ENCODE measurements at regions not wholly inside any gene's neighbourhood (a gene's known extent, or its start where the extent isn't known, plus 50 kb on each side); places are given as distances from the start of the nearest gene placed in this dataset.
"Not testable (repeated sequence)": the region's sequence is repeated elsewhere in the genome, so short reads cannot be mapped to it uniquely, and the experiment has no call there.

GRCh38 chr7:153090209-153090608, 330.7 kb downstream of the ACTR3B start:
- DNase-seq = no peak

DNA sequence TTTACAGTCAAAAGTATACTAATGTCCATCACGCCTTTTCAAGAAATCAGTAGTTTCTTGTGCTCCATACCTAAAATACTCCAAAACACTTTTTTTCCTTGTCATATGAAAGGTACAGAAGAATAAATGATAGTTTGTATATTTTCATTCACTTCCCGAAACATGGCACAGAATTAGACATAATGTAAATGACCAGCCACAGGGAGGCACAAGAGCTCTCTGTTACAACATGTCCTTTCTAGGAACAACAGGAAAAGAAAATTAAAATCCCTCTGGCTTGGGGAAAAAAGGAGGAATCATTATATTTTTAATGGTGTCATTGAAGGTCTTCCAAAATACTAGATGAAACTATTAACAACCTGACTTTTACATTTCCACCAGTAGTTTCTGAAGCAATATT, 331.2 kb downstream of the ACTR3B start:
- DNase-seq = no peak

GRCh38 chr7:153091477-153091876, 331.9 kb downstream of the ACTR3B start:
- no peak for DNase-seq

GRCh38 chr7:153097511-153098201, 338.1 kb downstream of the ACTR3B start:
- DNase-seq = no peak

- DNase-seq = no peak
Observed at GRCh38 chr7:153099235-153099634, 339.7 kb downstream of the ACTR3B start.

DNA sequence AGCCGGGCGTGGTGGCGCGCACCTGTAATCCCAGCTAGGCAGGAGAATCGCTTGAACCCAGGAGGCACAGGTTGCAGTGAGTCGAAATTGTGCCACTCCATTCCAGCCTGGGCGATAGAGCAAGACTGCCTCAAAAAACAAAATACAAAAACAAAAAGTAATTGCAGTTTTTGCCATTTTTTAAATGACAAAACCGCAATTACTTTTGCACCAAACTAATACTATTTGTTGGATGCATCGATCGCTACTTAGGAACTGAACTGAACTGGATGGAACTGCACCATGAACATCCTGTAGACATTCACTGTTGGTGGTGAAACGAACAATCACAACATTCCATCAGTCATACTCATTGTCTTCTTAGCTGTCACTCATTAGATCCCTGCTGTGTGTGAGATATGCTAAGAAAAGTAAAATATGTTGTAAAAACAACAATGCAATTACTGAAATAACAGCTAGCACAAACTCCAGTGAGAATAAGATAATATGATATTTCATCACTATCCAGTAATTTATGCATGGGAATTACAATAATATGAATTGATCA, 341.2 kb downstream of the ACTR3B start:
- DNase-seq = no peak

GRCh38 chr7:153103202-153103601, 343.6 kb downstream of the ACTR3B start:
- no peak for DNase-seq

DNA sequence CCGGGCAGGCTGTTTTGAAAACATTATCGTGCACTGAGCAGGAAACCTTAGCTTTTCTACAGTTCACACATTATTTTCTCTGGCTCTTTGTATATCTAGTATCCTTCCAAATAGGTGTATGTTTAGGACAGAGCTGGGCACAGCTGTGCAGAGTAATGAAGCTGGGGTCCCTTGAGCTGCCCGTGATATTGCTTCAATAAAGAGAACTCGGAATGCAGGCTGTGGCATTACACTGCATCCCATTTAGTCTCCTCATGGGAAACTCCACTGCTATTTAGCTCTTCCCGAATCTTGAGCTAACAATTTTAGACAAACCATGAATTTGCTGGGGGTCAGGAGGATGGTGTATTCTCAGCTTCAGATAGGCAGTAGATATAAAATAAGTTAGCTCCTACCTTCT, 348.3 kb downstream of the ACTR3B start:
- DNase-seq = no peak

DNA sequence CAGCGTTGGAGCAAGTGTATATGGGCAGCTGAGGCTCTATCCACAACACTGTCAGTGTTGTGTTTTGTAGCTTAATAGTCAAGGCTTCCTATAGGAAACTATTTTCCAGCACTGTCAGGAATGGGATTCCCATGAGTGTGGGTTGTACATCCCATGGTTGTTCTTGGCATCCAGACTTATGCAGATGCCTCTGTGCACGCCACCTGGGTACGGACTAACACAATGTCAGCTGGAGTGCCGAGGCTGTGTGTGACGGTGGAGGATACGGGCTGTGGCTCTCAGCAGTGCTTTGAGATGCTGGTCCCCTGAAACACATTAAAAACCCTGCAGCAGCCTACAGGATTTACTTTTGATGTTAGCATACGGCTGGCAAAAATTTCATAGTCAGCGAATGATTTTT, 350.0 kb downstream of the ACTR3B start:
- no peak for DNase-seq

DNA sequence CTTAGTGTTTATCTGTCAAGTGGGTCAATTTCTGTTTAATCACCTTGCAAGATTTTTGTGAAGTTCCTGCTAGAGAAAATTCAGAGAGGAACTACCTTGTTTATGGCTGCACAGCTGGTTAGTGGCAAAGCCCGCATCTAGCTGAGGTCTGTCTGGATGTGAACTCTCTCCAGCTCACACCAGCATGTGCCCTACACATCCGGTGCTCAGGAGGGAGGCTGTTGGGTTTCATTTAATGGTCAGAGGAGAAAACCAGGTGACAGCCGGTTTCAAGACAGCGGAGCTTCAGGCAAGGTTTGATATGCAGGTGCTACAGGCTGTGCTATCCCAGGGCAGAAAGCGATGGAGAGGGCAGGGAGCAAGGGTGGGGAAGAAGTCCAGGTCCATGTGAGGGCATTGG, 351.1 kb downstream of the ACTR3B start:
- DNase-seq = no peak

DNA sequence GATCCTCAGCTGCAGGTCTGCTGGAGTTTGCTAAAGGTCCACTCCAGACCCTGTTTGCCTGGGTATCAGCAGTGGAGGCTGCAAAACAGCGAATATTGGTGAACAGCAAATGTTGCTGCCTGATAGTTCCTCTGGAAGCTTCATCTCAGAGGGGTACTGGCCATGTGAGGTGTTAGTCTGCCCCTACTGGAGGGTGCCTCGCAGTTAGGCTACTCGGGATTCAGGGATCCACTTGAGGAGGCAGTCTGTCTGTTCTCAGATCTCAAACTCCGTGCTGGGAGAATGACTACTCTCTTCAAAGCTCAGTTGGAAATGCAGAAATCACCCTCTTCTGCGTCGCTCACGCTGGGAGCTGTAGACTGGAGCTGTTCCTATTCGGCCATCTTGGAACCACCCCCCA, 362.7 kb downstream of the ACTR3B start:
- DNase-seq = not testable (repeated sequence)

- DNase-seq = no peak
Observed at GRCh38 chr7:153130052-153130451, 370.5 kb downstream of the ACTR3B start.

- no peak for DNase-seq
Observed at GRCh38 chr7:153151766-153152165, 392.2 kb downstream of the ACTR3B start.

DNA sequence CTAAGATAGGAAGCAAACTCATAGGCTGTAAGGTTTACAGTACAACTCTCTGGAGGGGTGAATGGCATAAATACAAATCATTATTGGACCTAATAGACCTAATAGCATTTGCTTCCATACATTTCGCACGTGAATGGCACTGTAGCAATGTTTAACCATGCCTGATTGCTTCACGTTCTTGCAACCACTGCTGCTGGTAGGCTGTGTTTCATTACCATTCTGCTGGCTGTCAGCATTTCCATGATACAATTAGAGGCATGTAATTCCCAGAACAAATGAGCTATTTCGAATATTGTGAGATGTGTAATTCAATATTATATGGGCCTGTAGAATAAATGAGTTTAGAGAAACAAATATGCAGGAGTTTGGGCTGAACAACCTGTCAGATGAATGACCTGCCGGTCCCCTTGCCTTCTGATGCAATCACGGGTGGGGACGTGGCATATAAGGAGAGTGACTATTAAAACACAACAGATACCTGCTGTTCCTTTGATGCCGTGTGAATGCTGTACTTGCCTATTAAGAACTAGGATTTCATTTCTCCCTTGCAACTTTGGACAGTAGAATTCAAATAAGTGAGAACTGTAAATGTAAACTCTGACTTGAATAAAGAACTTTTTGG, 393.4 kb downstream of the ACTR3B start:
- no peak for DNase-seq

DNA sequence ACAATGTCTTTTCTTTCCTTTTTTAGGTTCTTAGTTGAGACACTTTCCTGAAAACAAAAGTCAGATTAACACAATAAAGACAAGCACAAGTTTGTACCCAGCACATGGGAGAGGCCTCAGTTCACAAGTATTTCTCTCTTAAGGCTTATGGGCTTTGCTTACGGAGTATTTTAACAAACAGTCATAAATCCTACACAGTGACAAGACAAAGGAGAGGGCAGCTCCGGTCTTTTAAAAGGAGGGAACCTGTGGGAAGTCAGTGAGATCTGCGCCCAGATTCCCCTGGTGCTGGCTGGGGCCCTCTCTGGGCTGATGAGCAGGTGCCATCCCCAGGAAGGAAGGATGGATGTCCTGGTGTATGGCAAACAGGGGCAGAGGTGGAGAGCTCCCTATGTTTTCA, 398.6 kb downstream of the ACTR3B start:
- DNase-seq = no peak

DNA sequence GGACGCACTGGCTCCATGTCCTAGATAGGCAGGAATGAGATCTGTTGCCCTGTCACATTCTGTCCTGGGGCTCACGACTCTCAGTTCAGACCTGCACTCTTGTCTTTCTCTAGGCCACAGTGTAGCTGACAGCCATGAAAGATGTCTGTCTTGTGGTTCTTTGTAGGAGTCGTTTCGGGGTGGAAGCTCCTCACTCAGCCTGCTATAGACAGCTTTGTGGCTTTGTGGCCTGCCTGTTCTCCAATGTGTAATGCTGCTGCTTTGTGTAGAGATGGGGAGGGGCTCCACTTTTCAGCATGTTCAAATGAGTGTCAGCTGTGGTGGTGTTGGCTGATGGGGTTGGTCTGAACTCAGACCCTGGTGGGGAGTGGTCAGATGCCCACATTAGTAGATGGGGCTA, 410.7 kb downstream of the ACTR3B start:
- no peak for DNase-seq

GRCh38 chr7:153185936-153186335, 426.4 kb downstream of the ACTR3B start:
- DNase-seq = no peak

- DNase-seq = no peak
Observed at GRCh38 chr7:153188161-153188560, 428.6 kb downstream of the ACTR3B start.

- no peak for DNase-seq
Observed at GRCh38 chr7:153188630-153189029, 429.1 kb downstream of the ACTR3B start.

- DNase-seq = peak; percentile 30
Observed at GRCh38 chr7:153190452-153190851, 430.9 kb downstream of the ACTR3B start.

DNA sequence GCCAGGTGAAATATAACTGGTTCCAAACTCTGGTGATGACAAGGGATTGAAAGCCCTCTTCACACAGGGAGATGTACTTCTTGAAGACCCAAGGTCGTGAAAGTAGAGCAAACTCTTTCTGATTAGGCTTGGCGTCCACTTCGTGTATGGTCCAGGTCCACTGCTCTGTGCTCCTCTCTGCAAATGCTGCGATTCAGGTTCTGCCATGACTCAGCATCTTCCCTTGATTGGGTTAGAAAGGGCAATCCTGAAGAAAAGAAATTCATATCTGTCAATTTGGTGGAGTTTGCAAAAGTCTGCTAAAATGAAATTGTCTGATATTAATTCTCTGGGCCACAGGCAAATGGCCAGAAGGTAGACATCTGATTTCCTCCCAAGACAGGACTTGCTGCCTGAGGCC, 431.4 kb downstream of the ACTR3B start:
- DNase-seq = no peak

- DNase-seq = peak; percentile 18
Observed at GRCh38 chr7:153193144-153193595, 433.6 kb downstream of the ACTR3B start.

GRCh38 chr7:153217032-153217431, 457.5 kb downstream of the ACTR3B start:
- DNase-seq = no peak

GRCh38 chr7:153224890-153225289, 465.3 kb downstream of the ACTR3B start:
- no peak for DNase-seq

- not testable (repeated sequence) for DNase-seq
Observed at GRCh38 chr7:153245136-153245535, 485.6 kb downstream of the ACTR3B start.
